ENCODE measurements at regions not wholly inside any gene's neighbourhood (a gene's known extent, or its start where the extent isn't known, plus 50 kb on each side); places are given as distances from the start of the nearest gene placed in this dataset.

- H4K20me1 ChIP-seq (ENCODE audit: insufficient read depth, low read length), result peaks cover 5% of the 10 kb centered on the region; the same call in 1 of the 2 replicates
- peaks cover 25% of the 10 kb centered on the region for H3K4me1 ChIP-seq (ENCODE audit: insufficient read depth, low read length)
- no peak overlapping the region for H3K4me2 ChIP-seq (ENCODE audit: low read depth, low read length)
- H3K27ac ChIP-seq (ENCODE audit: extremely low read length, insufficient read depth, low read length), result no peak overlapping the region
- no TSS peak for BruUV-seq (replicated peaks)
- no peaks in the 10 kb centered on the region for H3K27me3 ChIP-seq (ENCODE audit: control insufficient read depth in 1 of 2, insufficient read depth in 2 of 2, low read length in 2 of 2)
- H3K4me3 ChIP-seq (replicated peaks in 1 of 3; ENCODE audit: insufficient read depth in 1 of 3, low read depth in 2 of 3, low read length in 3 of 3), result no peak overlapping the region
- in situ Hi-C loops (cut with HindIII; ENCODE audit: extremely low pct_ligation_motif_present, low pct_unique_long_range_greater_than_20kb) (no loop called here), intact Hi-C loops (cut with micrococcal nuclease; ENCODE audit: unreplicated experiment) (no loop called here)
- no peak overlapping the region for H2AFZ ChIP-seq (ENCODE audit: low read length)
- TF ChIP-seq CEBPG (CRISPR knock-in tag; IDR thresholded peaks at IDR 0.05), result no peak
- no peak for TF ChIP-seq CHD4 (IDR thresholded peaks at IDR 0.05; ENCODE audit: borderline replicate concordance, low read length)
- TF ChIP-seq GPBP1L1 (CRISPR knock-in tag; IDR thresholded peaks at IDR 0.05), result no peak
- no peak for TF ChIP-seq SUZ12 (IDR thresholded peaks at IDR 0.05; ENCODE audit: low read depth, low read length)
- no peak for TF ChIP-seq AHDC1 (CRISPR knock-in tag; IDR thresholded peaks at IDR 0.05; ENCODE audit: borderline replicate concordance)
- no peak for TF ChIP-seq ZNF282 (IDR thresholded peaks at IDR 0.05; ENCODE audit: partially characterized antibody)
- no peak for TF ChIP-seq NR2F1 (CRISPR knock-in tag; IDR thresholded peaks at IDR 0.05)
- no peak for TF ChIP-seq ZNF570 (CRISPR knock-in tag; IDR thresholded peaks at IDR 0.05; ENCODE audit: borderline replicate concordance)
- no peak for TF ChIP-seq ZNF577 (CRISPR knock-in tag; IDR thresholded peaks at IDR 0.05; ENCODE audit: borderline replicate concordance, low read depth)
- no peak for TF ChIP-seq ZNF343 (CRISPR knock-in tag; IDR thresholded peaks at IDR 0.05)
- no peaks in the 10 kb centered on the region for H3K36me3 ChIP-seq (replicated peaks in 1 of 2; ENCODE audit: control insufficient read depth in 1 of 2, insufficient read depth in 2 of 2, low read length in 2 of 2)
- no peaks in the 10 kb centered on the region for H3K9me3 ChIP-seq (ENCODE audit: low read length)
- ATAC-seq (no peak), FAIRE-seq (no peak), DNase-seq (ENCODE audit: low spot score) (no peak)
- 100% methylated on average over 2 of the region's 2 CpGs for WGBS (ENCODE audit: low lambda C conversion rate)
- no peak overlapping the region for H3K9ac ChIP-seq (ENCODE audit: insufficient read depth, low read depth, low read length)
- ChIA-PET POLR2A (interaction anchor here (1.0 kb wide), 1 partner anchor 13 kb away, joined by 3 read pairs; no protein-coding TSS in a partner anchor), CTCF (ENCODE audit: low intra/inter-chr PET ratio, low total read pairs) (no interaction called here)
- H3K79me2 ChIP-seq (ENCODE audit: insufficient read depth, low read length), result no peaks in the 10 kb centered on the region
Measured at GRCh38 chr13:99619207-99619606, 117.9 kb downstream of the TM9SF2 start.
